Jurkat, Clone E6-1 (cell line): ENCODE measurements at regions not wholly inside any gene's neighbourhood (a gene's known extent, or its start where the extent isn't known, plus 50 kb on each side); places are given as distances from the start of the nearest gene placed in this dataset.
"Not testable (repeated sequence)": the region's sequence is repeated elsewhere in the genome, so short reads cannot be mapped to it uniquely, and the experiment has no call there.

ENCODE experiments used
- DNase-seq: peaks from one replicate; pipeline ENCODE4 v3.0.0-alpha.2; 2011; ENCODE audit warnings: low read depth, low spot score
- H3K4me3 ChIP-seq: 2 replicates; pipeline ENCODE4 v1.5.1; 2011; ENCODE audit warnings: mild to moderate bottlenecking, low read length, control low read depth, moderate library complexity

- H3K4me3 ChIP-seq, DNase-seq: not testable (repeated sequence)
These were observed 59.5 kb upstream of the FAM90A26 start for GRCh38 chr4:9110700-9111099.

DNA sequence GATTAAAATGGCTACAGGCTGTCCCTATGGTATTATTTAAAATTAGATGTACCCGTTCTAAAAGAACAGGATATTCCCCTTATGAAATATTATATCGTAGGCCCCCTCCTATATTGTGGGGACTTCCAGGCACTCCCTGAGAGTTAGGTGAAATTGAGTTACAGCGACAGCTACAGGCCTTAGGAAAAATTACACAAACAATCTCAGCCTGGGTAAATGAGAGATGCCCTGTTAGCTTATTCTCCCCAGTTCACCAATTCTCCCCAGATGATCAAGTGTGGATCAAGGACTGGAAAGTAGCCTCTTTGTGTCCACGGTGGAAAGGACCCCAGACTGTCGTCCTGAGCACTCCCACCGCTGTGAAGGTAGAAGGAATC is 67.1 kb upstream of the FAM90A26 start:
- not testable (repeated sequence) for H3K4me3 ChIP-seq, DNase-seq

GRCh38 chr4:9102471-9103147 is 67.6 kb upstream of the FAM90A26 start:
- H3K4me3 ChIP-seq, DNase-seq: not testable (repeated sequence)

DNA sequence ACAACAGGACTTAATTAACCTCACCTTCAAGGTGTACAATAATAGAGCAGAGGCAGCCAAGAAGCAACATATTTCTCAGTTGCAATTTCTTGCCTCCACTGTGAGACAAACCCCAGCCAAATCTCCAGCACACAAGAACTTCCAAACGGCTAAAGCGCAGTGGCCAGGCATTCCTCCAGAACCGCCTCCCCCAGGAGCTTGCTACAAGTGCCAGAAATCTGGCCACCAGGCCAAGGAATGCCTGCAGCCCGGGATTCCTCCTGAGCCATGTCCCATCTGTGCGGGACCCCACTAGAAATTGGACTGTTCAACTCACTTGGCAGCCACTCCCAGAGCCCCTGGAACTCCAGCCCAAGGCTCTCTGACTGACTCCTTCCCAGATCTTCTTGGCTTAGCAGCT is 73.9 kb upstream of the FAM90A26 start:
- H3K4me3 ChIP-seq, DNase-seq: not testable (repeated sequence)

DNA sequence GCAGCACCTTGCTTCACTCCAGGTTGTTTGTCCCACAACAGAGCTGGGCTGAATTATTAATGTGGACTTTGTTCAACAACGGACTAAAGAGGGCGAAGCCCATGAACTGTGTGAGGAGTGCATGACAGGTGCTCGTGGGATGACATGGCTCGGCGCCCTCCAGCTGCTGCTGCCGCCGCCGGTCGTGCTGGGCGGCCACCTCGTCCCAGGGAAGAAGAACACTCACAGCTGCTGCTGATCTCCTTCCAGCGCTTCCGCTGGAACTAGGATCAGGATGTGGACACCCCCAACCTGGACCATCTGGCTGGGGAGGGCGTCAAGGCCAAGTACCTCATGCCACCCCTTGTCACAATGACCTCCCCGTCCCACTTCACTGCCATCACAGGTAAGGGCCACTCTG is 91.4 kb upstream of the FAM90A26 start:
- H3K4me3 ChIP-seq, DNase-seq: not testable (repeated sequence)

- not testable (repeated sequence) for H3K4me3 ChIP-seq, DNase-seq
These were observed 93.2 kb upstream of the FAM90A26 start for GRCh38 chr4:9076974-9077373.

GRCh38 chr4:9076486-9076885 is 93.7 kb upstream of the FAM90A26 start:
- H3K4me3 ChIP-seq, DNase-seq: not testable (repeated sequence)

GRCh38 chr4:9073371-9073770 is 96.8 kb upstream of the FAM90A26 start:
- H3K4me3 ChIP-seq, DNase-seq: not testable (repeated sequence)

- H3K4me3 ChIP-seq, result not testable (repeated sequence)
These were observed 97.5 kb upstream of the FAM90A26 start for GRCh38 chr4:9072521-9073220.

GRCh38 chr4:9067923-9068322 is 102.3 kb upstream of the FAM90A26 start:
- not testable (repeated sequence) for H3K4me3 ChIP-seq, DNase-seq

More at GRCh38 chr4:9072521-9073220, 97.5 kb upstream of the FAM90A26 start:
- not testable (repeated sequence) for DNase-seq

- not testable (repeated sequence) for H3K4me3 ChIP-seq, DNase-seq
These were observed 106.6 kb upstream of the FAM90A26 start for GRCh38 chr4:9063612-9064011.

GRCh38 chr4:9024866-9025265 is 145.3 kb upstream of the FAM90A26 start:
- not testable (repeated sequence) for DNase-seq, H3K4me3 ChIP-seq

DNA sequence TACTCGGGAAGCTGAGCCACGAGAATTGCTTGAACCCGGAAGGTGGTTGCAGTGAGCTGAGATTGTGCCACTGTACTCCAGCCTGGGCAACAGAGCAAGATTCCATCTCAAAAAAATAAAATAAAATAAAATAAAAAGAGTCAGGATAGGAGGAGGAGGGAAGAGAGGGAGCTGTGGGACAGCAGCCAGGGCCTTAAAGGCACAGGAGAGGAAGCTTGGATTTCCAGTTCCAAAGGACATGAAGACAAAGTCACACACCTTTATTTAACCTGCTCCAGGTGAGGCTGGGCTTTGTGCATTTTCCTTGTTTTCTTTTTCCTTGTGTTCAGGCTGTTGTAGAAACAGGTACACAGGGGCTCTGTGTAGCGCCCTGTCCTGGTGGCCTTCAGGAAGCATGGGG is 138.2 kb upstream of the HMX1 start:
- not testable (repeated sequence) for DNase-seq, H3K4me3 ChIP-seq

GRCh38 chr4:9008407-9008806 is 136.8 kb upstream of the HMX1 start:
- DNase-seq, H3K4me3 ChIP-seq: not testable (repeated sequence)

- H3K4me3 ChIP-seq, result peak overlapping the region; percentile 23; the same call in 1 of the 2 replicates
- DNase-seq, result not testable (repeated sequence)
These were observed 129.5 kb upstream of the HMX1 start for GRCh38 chr4:9001153-9001552.

DNA sequence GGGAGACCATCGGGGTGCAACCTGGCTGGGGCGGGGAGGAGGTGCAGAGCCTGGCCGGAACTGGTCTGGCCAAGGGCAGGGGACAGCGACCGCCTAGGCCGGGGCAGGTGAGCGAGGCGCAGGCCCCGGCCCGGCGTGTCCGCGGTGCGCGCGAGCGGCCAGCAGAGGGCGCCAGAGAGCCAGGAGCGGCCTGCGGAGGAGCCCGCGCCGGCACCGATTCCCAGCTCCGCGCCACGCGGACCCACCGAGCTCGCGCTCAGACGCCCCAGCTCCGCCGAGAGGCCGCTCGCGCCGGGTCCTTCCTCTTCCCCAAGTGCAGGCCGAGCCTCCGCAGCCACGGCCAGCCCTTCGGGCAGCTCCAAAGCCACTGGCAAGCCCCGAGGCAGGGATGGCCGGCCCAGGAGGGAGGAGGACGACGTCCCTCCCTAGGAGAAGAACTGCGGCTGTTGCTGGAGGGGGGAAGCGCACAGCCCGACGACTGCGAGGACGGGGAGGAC is 128.9 kb upstream of the HMX1 start:
- peak; percentile 1 for DNase-seq
- H3K4me3 ChIP-seq, result not testable (repeated sequence)

DNA sequence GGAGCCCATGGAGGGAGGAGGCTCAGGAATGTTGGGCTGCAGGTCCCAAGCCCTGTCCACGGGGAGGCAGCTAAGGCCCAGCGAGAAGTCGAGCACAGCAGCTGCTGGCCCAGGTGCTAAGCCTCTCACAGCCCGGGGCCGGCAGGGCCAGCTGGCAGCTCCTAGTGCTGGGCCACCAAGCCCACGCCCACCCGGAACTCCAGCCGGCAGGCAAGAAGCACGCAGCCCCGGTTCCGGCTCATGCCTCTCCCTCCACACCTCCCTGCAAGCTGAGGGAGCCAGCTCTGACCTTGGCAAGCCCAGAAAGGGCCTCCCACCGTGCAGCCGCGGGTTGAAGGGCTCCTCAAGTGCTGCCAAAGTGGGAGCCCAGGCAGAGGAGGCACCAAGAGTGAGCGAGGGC is 121.3 kb upstream of the HMX1 start:
- not testable (repeated sequence) for H3K4me3 ChIP-seq, DNase-seq

GRCh38 chr4:8991449-8991848 is 119.8 kb upstream of the HMX1 start:
- peak; percentile 20 for DNase-seq
- not testable (repeated sequence) for H3K4me3 ChIP-seq

DNA sequence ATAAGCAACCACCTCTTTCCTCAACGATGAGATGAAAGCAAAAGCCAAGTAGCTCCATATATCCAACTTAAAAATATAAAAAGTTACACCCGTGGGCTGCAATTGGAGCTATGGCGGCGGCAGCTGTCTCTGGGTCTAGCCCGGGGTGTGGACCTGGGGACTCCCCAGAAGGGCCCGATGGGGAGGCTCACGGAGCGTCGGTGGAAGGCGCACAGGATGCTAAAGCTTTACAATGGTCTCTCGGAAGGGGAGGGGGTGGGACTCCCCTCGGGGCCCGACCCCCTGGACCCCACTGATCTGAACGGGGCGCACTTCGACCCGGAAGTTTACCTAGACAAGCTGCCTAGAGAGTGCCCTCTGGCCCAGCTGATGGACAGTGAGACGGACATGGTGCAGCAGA is 118.7 kb upstream of the HMX1 start:
- not testable (repeated sequence) for DNase-seq, H3K4me3 ChIP-seq

DNA sequence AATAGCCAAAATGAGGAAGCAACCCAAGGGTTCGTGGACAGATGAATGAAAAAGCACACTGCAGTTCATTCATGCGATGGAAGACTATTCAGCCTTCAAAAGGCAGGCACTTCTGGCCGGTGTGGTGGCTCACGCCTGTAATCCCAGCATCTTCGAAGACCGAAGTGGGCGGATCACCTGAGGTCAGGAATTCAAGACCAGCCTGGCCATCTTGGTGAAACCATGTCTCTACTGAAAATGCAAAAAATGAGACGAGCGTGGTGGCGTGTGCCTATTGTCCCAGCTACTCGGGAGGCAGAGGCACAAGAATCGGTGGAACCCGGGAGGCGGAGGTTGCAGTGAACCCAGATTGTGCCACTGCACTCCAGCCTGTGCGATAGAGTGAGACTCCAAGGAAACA is 114.1 kb upstream of the HMX1 start:
- DNase-seq, H3K4me3 ChIP-seq: not testable (repeated sequence)
